Nucleus accumbens (tissue), 56 donors: ENCODE measurements at regions not wholly inside any gene's neighbourhood (a gene's known extent, or its start where the extent isn't known, plus 50 kb on each side); places are given as distances from the start of the nearest gene placed in this dataset.
"Not testable (repeated sequence)": the region's sequence is repeated elsewhere in the genome, so short reads cannot be mapped to it uniquely, and the experiment has no call there.

ENCODE experiments used
- DNase-seq, 56 donors: peaks; one replicate each; lab custom pipeline; 2025; lab: John Stamatoyannopoulos, UW

DNA sequence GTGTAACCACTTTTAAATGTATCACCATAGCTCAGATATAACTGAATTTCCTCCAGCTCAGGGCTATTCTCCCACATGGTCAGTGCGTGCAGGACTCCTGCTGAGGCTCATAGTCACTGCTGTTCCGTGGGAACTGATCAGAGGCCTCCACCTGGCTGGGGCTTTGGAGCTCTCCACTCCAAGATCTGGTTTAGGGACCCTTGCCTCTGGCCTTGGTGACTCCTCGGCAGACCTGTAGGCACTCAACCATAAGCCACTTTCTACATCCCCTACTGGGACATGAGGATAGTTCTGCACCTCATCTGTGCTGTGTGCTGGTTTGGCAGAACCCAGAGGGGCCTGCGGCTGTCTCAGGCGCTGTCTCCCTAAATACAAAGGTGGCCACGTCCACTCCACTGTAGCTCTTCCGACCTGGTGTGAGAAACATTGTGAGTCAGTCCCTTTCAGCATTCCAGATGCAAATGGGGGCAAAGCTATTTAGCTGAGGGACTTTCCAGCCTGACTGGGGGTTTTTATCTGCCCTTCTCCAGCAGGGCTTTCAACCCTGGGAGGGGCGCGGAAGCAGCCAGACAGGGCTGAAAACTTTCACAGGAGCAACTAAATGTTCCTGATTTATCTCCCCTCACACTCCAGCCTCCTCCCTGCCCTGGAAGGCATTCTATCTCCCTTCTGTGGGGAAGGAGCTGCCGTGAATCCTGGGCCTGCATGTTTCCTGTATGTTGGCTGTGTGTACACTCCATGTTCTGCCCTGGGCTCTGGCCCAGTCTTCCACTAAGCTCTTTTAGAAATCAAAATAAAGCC lies 218.3 kb upstream of the DAAM1 start:
- no peak for DNase-seq

DNA sequence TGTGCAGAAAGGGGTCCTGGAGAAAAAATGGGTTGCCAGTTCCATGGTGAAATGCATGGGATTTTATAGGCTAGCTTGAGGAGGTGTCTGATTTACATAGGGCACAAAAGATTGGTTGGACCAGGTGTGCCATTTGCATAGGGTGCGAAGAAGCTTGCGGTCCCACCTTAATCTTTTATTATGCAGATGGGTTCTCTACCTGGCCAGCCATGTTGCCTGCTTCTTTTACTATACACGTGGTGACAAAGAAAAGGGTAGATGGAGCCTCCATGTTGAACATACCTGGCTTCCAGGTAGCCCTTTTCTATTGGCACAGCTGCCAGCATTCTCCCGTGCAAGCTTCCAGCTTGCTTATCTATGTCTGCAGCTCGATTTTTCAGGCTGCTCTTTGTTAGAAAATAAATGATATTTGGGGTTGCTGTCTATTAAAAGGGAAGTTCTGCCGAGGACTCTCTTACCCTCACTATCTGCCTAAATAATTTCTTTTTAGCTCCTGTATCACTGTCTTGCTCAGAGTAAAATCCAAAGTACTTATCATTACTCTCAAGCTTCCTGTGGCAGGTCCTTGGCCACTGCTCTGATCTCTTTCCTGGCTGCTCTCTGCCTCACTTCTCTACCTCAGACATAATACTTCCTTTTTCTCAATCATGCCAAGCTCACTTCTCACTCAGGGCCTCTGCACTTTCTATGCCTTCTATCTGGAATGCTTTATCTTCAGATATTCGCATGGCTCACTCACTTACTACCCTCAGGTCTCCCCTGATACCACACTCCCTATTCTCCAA lies 216.0 kb upstream of the DAAM1 start:
- DNase-seq: no peak

DNA sequence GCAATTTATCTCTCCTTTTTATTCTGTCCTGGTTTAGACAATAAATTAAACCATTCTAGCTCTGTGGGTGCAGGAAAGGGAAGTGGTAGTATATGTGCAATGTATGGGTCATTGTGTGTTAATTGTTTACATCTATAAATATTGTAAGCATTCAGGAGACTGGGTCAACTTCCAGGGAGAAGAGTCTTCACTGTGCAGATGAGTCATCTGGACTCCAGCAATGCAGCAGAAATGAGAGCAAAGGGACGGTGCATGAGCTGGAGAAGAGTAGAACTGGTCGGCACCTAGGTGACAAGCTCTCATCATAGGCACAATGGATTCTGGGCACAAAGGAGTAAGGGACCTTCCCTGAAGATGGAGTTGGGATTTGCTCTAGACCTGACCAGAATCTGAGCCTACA lies 211.1 kb upstream of the DAAM1 start:
- no peak for DNase-seq

DNA sequence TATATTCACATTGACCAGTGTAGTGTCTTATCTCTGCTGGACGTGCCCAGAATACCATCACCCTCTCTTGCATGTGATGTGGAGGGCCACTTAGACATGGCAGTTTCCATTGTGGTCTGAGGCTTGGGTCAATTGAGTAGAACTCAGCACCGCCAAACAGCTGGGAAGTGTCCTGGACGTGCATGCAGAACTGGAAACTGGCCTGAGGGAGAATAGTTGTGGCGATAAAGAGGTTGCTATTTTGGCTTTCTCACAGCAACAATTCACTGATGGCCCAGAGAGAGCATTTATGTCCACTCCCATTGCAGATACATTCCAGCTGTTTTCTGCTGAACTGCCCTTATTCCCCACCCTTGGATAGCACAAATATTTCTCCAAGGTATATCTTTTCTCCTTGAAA lies 210.1 kb upstream of the DAAM1 start:
- no peak for DNase-seq

DNA sequence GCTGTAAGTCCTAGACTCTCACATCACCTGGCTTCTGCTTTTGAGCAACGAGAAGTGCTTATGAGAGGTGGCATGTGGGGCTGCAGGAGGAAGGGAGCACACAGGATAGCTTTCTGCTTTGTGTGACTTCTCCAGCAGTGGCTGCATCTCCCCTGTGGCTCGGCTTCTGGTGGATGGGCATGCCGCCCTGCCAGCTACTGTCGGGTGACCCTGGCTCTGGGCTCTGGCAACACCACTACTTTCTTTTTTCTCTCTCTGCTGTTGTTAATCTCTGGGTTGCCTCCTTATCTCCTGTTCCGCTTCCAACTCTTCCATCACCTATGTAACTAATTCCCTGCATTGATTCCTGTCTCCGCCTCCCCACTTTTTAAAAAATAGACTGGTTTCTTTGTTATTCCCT lies 209.1 kb upstream of the DAAM1 start:
- DNase-seq: no peak

DNA sequence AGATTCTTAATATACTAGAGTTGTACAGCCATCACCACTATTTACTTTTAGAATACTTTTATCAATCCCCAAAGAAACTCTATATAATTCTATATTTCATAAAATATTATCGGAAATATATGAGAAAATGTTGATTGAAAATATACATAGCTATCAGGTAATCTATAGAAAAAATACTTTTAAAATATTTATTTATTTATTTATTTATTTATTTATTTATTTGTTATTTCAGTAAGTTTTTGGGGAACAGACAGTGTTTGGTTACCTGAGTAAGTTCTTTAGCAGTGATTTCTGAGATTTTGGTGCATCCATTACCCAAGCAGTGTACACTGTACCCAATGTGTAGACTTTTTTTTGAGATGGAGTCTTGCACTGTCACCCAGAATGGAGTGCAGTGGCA lies 206.6 kb upstream of the DAAM1 start:
- DNase-seq: no peak

DNA sequence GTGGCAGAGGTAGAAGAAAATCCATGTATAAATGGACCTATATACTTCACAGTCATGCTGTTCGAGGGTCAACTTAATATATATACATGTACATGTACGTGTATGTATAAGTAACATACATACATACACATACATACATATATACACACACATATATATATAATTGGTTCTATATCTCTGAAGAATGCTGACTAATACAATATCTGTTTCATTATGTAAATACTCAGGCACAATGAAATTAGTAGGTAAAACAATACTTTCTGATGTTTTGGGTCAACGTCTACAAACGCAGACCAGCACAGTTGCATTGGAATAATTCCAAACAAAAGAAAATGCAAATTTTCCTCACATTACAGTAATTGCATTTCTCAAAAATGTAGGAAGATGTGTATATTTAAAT lies 202.7 kb upstream of the DAAM1 start:
- no peak for DNase-seq

DNA sequence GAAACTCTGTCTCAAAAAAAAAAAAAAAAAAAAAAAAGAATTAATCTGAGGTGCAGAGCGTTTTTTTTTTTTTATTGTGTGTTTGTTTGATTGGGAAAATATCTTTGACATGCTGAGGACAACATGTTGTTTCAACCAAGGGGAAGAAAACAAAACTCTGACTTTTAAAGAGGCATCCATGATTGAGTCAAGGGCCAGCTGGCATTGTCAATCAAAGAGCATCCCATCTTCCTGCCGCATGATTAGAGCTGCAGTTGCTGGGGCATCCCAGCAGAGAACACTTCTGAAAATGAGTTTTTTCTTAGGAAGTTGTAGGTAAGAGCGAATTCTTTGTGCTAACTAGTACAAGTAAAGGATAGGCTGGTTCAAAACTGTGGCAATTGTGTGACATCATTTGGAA lies 200.9 kb upstream of the DAAM1 start:
- no peak for DNase-seq

DNA sequence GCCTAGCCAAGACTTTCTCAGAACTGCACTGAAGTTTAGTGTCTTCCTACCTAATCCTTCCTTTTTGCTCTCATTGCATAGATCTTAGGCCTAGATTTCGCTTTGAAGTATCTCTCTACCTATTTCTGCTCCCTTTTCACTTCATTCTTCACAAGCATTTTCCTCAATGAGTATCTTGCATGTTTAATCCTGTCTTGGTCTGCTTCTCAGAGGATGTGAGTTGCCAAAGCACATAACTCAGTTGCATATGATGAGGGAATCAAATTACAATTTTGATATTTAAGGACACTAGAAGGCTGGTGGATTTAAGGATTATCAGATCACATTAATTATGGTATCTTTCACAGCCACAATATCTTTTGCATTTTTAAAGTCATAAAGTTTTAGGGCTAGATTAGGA lies 195.5 kb upstream of the DAAM1 start:
- no peak for DNase-seq

DNA sequence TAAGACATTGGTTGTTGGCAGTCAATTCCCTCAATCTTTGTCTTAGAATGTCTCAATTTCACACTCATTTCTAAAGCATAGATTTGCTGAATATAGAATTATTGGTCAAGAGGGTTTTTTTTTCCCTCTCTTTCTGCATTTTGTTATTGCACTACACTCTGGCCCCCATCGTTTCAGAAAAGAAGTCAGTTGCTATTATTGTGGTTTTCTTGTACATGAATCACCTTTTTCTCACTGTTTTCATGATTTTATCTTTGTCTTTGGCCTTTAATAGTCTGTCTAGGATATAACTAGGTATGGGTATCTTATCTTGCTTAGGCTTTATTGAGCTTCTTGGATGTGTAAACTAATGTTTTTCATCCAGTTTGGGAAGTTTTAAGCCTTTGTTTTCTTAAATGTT lies 194.3 kb upstream of the DAAM1 start:
- no peak for DNase-seq

DNA sequence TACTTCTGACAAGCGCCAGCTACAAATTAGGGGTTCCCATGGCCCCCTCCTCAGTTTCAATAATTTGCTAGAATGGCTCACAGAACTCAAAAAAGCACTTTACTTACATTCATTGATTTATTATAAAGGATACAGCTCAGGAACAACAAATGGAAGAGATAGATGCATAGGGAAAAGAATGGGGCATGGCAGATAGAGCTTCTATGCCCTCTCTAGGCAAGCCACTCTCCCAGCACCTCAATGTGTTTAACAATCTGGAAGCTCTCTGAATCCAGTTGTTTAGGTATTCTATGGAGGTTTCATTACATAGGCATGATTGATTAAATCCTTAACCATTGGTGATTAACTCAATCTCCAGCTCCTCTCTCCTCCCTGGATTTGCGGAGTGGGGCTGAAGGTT lies 184.5 kb upstream of the DAAM1 start:
- DNase-seq: no peak

DNA sequence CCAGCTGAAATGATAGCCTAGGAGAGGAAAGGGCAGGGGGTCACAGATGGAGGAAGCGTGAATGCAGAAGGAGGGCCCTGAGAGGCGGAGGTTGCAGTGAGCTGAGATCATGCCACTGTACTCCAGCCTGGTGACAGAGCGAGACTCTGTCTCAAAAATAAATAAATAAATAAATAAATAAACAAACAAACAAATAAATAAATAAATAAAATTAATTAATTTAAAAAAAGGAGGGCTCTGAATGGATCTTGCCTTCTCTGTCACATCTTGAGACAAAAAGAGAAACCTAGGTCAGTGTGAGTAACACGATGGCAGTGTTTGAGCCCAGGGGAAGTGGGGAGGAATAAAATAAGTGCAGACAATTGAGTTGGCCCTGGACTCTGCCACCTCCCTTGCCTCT lies 182.3 kb upstream of the DAAM1 start:
- not testable (repeated sequence) for DNase-seq

DNA sequence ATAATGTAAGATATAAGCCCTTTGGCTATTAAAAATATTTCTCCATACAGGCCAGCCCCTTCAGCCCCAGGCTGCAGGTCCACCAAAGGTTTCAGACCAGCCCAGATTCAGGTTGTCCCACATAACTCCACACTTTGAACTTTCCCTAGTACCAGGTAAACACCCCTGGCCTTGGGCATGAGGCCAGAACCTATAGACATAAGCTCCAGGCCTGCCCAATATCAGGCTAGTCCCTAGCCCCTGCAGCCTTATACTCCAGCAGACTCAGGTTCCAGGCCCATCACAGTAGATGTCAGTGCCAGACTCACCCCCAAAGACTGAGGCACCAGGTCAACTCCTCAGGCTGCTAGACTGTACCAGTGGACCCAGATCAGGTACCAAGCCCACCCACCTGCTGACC lies 178.5 kb upstream of the DAAM1 start:
- no peak for DNase-seq

DNA sequence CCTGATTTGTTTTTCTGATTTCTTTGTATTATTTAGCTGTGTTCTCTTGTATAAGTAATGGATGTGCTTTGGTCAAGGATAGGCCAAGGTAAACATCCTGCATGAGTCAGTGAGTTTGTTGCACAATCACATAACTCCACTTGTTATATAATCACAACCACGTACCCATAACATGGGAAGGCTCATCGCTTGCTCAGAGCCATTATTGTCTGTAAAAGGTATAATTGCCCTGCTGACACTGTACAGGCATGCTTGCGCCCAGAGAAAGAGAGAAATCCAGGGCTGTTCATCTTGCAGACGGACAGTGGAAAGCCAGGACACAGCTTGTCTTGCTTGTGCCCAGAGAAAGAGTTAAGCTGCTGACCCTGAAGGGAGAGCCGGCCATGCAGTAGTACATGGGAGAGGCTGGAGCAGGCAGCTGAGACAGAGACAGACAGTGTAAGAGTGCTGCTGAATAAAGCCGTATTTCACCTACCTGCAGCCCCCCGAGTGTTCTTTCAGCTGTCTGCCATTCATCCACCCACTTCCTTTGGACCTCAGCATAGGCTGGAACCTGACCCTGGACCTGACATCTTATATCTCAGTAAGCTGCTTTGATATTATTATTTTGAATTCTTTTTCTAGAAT lies 174.7 kb upstream of the DAAM1 start:
- DNase-seq: no peak

DNA sequence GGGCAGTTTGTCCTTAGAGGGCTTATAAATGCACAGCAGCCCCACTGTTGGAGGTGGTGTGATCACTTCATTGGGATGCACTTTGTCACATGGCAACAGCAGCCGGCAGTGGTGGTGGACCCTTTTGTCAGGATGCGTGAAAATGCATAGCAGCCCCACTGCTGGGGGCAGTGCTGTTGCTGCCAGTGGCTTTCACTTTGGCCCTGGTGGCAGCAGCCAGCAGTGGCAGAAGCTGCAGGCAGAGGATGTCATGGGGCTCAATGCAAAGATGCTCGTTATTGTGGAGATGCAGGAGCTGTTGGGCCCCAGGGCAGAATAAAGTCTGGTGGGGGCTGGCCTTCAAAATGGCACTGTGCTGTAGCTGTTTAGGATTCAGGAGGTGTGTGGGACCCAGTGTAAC lies 173.0 kb upstream of the DAAM1 start:
- DNase-seq: no peak

DNA sequence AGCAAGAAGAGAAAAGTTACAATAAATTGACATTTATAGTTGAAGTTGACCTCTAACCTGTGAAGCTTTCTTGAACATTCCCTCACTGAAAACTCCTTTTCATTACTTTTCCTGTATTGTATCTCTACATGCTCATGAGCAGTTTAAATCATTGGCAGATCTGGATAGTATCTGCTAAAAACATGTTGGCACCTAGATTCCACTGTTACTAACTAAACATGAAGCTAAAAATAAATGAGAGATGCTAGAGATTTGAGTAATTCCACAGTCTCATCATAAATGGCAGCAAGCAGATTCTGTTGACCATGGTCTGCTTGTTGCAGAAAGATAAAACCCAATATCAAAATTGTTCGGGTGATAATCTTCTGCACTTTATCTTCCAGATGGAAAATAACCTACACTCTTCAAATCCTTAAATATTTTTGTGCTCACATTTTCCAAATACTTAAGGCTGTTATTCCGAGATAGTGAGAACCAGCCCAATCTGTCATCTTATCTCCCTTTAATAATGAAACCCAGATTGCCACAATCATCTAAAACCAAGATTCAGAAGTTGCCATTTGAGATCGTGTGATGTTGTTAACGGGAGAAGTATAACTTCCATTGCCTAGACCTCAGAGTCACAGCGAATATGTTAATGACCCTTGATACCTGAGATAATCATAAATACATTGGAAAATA lies 171.0 kb upstream of the DAAM1 start:
- DNase-seq: no peak

DNA sequence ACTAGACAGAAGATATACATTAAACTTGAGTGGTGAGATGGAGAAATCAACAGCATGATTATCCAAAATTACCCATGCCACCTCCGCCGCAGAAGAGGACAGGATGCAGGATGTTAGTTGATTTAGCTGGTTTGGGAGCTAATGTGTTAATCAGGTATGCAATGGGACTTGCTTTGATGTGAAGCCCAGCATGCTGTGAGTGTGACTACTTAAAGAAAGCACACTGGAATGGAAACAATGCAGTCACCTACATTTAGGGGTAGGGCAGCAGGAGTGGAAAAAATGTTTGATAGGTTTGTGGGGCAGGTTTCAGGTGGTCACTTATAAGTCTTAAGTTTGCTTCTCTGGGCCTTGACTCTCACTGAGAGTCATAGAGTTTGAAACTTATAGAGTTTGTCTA lies 170.0 kb upstream of the DAAM1 start:
- DNase-seq: no peak

DNA sequence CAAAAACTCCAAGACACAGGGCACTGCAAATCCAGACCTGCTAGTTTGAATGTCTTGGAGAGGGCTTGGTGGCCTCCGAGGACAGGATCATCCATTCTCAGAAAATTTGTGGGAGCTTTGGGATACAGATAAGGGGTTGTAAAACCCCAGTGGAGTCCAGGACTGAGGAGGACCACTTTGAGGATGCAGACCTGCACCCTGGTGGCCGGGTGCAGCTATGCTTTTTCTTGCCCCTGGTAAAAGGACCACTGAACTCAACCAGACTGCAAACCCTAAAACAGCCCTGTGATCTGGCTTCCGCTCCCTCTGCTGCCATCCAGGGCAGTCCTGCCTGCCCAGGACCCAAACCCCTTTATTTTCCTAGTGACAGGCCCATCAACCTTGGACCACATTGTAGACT lies 169.5 kb upstream of the DAAM1 start:
- no peak for DNase-seq

DNA sequence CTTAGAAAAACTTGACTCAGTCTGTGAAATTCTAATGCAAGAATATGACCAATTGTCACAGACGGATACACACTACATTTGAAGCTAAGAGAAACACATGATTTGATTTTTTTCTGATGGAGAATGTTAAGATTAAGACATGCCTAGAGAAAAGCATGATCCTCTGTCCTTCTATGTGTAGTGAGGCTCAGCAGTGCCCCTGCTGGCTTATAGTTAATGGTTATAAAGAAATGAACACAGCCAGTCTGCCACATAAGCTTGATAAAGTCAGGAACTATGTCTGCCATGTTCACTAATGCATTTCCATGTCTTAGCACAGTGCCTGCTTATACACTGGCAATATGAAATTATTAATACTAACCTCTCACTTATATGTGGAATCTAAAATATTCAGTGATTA lies 168.1 kb upstream of the DAAM1 start:
- no peak for DNase-seq

DNA sequence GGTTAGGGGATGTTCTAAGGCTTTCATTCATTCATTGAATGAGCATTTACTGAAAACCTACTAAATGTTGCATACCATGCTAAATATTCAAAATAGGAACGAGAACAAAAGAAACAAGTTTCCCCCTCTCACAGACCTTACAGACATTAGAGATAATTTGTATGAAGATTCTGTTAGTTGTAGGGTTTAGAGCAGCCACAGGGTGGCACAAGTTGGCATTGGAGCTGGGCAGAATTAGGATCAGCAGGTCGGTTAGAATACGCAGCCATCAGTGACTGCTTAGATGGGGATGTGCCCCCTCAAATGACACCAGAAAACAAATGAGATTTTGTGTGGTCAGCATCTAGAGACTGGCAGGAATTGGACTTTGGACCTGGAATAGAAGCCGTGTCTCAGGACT lies 166.3 kb upstream of the DAAM1 start:
- no peak for DNase-seq

DNA sequence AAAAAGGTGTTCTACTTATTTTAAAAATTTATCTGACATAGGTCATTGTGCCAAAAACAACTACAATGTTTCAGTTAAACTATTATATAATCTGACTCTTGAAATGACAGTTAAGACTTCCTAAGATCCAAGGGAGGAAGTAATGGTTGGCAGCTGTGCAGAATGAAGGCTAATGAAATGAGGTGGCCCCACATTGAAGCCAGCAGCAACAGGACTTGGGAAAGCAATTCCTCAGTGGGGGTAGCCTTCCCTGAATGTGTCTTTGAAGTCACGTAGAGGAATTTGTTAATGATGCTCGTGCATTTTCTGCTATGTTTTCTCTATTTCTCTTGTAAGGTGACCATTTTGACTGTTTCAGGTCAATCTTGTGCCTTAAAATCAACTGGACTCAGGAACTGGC lies 162.4 kb upstream of the DAAM1 start:
- no peak for DNase-seq
